Hypothalamus (tissue), 51 donors: ENCODE measurements at regions not wholly inside any gene's neighbourhood (a gene's known extent, or its start where the extent isn't known, plus 50 kb on each side); places are given as distances from the start of the nearest gene placed in this dataset.
A peak's percentile ranks its signal among the peaks of the same experiment; 100 is the strongest.
"Not testable (repeated sequence)": the region's sequence is repeated elsewhere in the genome, so short reads cannot be mapped to it uniquely, and the experiment has no call there.

Source experiments
- DNase-seq, 51 donors: peaks; one replicate each; lab custom pipeline; 2025; lab: John Stamatoyannopoulos, UW

- no peak for DNase-seq
Measured at GRCh38 chr1:66455446-66455845, 78.5 kb upstream of the SGIP1 start.

DNA sequence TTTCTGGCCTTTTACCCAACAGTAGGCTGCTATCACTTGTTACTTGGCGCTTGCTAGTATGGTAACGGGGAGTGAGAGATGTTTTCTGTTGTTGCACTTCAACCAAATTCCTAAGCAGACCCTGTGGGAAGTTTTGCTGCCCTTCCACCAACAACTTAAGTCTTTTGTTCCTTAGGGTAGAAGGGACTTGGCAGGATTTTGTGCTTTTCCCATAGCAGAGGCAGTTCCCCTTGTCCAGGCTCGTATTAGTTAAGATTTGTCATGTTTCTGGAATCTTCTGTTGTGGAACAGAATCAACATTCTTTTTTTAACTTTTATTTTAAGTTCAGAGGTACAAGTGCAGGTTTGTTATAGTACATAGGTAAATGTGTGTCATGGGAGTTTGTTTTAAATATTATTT is 73.2 kb upstream of the SGIP1 start:
- no peak for DNase-seq

- DNase-seq: no peak
Measured at GRCh38 chr1:66462313-66462712, 71.6 kb upstream of the SGIP1 start.

DNA sequence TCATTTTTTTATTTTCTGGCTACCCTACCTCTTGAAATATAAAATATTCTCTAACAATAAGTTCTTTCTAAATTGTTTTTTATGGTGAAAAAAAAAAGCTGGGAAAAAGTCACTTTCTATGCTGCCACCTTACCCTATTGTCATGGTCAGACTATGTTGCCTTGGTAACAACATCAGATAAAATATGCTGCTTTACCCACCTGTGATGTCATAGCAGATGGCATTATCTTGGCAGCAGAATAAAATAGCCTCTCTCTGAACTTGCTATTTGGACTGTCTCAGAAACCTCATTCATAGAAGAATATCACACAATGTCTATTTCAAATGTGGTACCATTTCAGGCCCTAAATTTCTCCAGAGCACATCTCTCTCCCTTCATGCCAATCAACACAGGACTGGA is 69.6 kb upstream of the SGIP1 start:
- no peak for DNase-seq

DNA sequence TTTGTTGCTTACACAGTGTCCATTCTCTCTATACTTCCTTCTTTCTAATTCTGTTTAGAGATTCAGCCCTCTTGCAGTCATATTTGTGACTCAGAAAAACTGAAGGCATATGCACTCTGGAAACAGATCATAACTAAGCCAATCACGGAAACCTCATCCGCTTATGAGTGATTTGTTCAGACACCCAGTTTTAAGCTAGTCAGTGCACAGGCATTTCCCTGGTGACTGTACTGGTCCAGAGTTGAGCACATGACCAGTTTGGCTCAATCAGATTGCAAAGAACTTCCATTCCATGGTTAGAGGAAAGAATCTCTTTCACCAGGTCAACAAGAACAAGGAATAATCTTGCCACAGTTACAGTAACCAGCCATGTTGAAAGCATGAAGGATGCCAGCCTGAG is 69.2 kb upstream of the SGIP1 start:
- DNase-seq: no peak

DNA sequence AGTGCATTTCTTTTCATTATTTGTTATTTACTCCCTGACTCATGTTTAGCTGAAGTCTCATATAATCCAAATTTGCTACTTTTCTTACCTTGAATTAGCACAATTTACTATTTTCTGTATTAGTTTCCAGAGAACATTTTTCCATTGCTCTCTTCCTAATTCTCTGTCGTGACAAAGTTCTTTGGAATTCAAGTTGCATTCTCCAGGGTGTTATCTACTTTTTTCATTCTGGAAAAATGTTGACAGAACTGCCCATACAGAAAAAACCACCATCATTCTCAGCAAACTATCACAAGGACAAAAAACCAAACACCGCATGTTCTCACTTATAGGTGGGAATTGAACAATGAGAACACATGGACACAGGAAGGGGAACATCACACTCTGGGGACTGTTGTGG is 67.3 kb upstream of the SGIP1 start:
- DNase-seq: not testable (repeated sequence)

- no peak for DNase-seq
Measured at GRCh38 chr1:66468722-66469121, 65.2 kb upstream of the SGIP1 start.

DNA sequence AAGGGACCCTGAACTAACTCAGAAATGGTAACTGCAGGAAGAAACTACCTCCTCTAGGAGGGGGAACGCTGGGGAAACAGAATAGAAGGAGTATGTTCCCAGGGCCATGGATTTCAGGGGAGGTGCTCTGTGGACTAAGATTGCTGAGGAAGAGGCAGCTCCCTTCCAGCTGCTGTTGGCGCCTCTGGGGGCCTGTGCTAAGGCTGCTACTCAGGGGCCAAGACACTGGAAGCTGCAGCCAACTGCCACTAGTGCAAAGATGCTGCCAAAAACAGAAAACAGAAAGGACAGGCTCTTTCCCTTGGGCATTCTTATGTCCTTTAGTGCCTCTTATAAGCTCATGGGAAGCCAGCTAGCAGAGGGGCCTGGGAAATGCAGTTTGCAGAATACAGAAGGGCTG is 58.0 kb upstream of the SGIP1 start:
- no peak for DNase-seq

- DNase-seq: no peak
Measured at GRCh38 chr1:66476774-66477173, 57.2 kb upstream of the SGIP1 start.

DNA sequence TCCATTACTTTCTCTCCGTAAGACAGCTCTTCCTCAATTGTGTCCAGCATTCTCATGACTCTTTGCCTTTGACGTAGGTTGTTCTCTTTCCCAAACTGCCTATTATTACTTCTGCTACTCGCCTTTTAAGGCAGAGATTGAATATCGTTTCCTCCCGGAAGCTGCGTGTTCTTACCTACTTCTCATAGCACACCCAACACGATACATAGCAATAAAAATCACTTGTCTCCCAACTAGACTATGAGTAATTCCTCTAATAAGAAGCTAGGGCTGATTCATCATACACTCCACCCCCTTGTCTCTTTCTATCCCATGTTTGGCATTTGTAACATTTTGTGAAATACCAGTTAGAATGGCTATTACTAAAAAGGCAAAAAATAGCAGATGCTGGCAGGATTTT is 55.8 kb upstream of the SGIP1 start:
- peak in 1 of 51 donors; percentile 25 for DNase-seq

- DNase-seq: no peak
Measured at GRCh38 chr1:66480162-66480561, 53.8 kb upstream of the SGIP1 start.

DNA sequence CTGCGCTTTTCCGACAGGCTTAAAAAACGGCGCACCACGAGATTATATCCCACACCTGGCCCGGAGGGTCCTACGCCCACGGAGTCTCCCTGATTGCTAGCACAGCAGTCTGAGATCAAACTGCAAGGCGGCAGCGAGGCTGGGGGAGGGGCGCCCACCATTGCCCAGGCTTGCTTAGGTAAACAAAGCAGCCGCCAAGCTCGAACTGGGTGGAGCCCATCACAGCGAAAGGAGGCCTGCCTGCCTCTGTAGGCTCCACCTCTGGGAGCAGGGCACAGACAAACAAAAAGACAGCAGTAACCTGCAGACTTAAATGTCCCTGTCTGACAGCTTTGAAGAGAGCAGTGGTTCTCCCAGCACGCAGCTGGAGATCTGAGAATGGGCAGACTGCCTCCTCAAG is 52.7 kb upstream of the SGIP1 start:
- DNase-seq: not testable (repeated sequence)
